ENCODE measurements at regions not wholly inside any gene's neighbourhood (a gene's known extent, or its start where the extent isn't known, plus 50 kb on each side); places are given as distances from the start of the nearest gene placed in this dataset.

DNA sequence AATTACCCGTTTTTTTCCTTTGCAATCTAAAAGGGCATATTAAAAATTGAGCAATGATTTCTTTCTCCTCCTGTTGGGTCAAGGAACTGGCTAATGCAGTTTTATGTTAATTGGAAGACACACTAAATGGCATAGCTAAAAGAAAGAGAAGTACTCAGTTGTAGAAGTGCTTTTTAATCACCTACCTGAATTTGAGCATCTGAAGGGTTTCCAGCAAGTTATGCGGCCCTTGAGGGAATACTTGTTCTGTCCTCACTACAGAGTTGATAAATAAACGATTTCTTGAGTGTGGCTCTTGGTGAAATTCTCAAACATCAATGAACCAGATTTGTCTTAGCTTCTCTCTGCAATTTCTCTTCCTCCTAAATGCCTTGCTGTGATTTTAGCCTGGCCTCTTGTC, 184.1 kb upstream of the RPH3A start (continued):
- TF ChIP-seq, protein P1, sequence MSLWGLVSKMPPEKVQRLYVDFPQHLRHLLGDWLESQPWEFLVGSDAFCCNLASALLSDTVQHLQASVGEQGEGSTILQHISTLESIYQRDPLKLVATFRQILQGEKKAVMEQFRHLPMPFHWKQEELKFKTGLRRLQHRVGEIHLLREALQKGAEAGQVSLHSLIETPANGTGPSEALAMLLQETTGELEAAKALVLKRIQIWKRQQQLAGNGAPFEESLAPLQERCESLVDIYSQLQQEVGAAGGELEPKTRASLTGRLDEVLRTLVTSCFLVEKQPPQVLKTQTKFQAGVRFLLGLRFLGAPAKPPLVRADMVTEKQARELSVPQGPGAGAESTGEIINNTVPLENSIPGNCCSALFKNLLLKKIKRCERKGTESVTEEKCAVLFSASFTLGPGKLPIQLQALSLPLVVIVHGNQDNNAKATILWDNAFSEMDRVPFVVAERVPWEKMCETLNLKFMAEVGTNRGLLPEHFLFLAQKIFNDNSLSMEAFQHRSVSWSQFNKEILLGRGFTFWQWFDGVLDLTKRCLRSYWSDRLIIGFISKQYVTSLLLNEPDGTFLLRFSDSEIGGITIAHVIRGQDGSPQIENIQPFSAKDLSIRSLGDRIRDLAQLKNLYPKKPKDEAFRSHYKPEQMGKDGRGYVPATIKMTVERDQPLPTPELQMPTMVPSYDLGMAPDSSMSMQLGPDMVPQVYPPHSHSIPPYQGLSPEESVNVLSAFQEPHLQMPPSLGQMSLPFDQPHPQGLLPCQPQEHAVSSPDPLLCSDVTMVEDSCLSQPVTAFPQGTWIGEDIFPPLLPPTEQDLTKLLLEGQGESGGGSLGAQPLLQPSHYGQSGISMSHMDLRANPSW (CRISPR knock-in tag; conservative IDR thresholded peaks at IDR 0.05; ENCODE audit: low read depth) = no peak
- TF ChIP-seq GTF2I (CRISPR knock-in tag; conservative IDR thresholded peaks at IDR 0.05) (no peak), SP1 (CRISPR knock-in tag; conservative IDR thresholded peaks at IDR 0.05) (no peak), ZNF317 (CRISPR knock-in tag; IDR thresholded peaks at IDR 0.05; ENCODE audit: borderline replicate concordance, low read depth) (no peak), SMAD3 (CRISPR knock-in tag; IDR thresholded peaks at IDR 0.05; ENCODE audit: borderline replicate concordance) (no peak), ZNF423 (CRISPR knock-in tag; IDR thresholded peaks at IDR 0.05) (no peak)

- ChIA-PET POLR2A (no interaction called here), CTCF (no interaction called here)
- no peak for DNase-seq (ENCODE audit: low spot score)
- ATAC-seq = no peak
- Mint-ChIP-seq H3K27me3 (ENCODE audit: low read depth) (peaks cover 16% of the 10 kb centered on the region), H3K36me3 (no peaks in the 10 kb centered on the region), H3K4me1 (peaks cover 21% of the 10 kb centered on the region), H3K27ac (no peak overlapping the region), H3K9me3 (peaks cover 8% of the 10 kb centered on the region), H3K4me3 (no peak overlapping the region)
- TF ChIP-seq ZNF263 (CRISPR knock-in tag; IDR thresholded peaks at IDR 0.05; ENCODE audit: low read depth) = no peak
These were observed 179.6 kb upstream of the RPH3A start for GRCh38 chr12:112611908-112612307.

DNA sequence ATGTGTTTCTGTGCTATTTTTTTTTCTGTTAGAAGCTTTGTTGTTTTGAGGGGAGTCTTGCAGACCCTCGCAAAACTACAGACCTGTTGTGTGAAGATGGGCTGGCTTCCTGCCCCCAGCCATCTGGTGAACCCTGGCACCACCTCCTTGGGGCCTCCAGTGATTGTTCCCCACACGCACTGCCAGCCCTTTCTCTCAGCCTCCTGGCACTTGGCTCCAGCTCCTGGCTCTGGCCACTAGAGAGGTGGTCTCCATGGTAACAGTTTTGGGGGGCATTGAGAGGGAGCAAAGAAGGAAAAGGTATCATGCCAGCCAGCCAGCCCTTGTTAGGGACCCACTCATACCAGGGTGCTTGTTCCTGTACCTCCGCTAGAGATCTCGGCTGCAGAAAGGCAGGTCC, 176.4 kb upstream of the RPH3A start:
- POLR2A ChIA-PET = interaction anchor here (1.3 kb wide), 1 partner anchor 13 kb away, joined by 3 read pairs; no protein-coding TSS in a partner anchor
- H3K4me1 Mint-ChIP-seq = peaks cover 35% of the 10 kb centered on the region
- peaks cover 8% of the 10 kb centered on the region for H3K9me3 Mint-ChIP-seq
- no peak for DNase-seq (ENCODE audit: low spot score)
- H3K36me3 Mint-ChIP-seq = no peaks in the 10 kb centered on the region
- no peak for ATAC-seq
- CTCF ChIA-PET = no interaction called here
- H3K4me3 Mint-ChIP-seq = no peak overlapping the region
- peaks cover 16% of the 10 kb centered on the region for H3K27me3 Mint-ChIP-seq (ENCODE audit: low read depth)
- H3K27ac Mint-ChIP-seq = no peak overlapping the region
- TF ChIP-seq, protein P2, sequence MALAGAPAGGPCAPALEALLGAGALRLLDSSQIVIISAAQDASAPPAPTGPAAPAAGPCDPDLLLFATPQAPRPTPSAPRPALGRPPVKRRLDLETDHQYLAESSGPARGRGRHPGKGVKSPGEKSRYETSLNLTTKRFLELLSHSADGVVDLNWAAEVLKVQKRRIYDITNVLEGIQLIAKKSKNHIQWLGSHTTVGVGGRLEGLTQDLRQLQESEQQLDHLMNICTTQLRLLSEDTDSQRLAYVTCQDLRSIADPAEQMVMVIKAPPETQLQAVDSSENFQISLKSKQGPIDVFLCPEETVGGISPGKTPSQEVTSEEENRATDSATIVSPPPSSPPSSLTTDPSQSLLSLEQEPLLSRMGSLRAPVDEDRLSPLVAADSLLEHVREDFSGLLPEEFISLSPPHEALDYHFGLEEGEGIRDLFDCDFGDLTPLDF (CRISPR knock-in tag; IDR thresholded peaks at IDR 0.05) = no peak
- TF ChIP-seq, protein P3, sequence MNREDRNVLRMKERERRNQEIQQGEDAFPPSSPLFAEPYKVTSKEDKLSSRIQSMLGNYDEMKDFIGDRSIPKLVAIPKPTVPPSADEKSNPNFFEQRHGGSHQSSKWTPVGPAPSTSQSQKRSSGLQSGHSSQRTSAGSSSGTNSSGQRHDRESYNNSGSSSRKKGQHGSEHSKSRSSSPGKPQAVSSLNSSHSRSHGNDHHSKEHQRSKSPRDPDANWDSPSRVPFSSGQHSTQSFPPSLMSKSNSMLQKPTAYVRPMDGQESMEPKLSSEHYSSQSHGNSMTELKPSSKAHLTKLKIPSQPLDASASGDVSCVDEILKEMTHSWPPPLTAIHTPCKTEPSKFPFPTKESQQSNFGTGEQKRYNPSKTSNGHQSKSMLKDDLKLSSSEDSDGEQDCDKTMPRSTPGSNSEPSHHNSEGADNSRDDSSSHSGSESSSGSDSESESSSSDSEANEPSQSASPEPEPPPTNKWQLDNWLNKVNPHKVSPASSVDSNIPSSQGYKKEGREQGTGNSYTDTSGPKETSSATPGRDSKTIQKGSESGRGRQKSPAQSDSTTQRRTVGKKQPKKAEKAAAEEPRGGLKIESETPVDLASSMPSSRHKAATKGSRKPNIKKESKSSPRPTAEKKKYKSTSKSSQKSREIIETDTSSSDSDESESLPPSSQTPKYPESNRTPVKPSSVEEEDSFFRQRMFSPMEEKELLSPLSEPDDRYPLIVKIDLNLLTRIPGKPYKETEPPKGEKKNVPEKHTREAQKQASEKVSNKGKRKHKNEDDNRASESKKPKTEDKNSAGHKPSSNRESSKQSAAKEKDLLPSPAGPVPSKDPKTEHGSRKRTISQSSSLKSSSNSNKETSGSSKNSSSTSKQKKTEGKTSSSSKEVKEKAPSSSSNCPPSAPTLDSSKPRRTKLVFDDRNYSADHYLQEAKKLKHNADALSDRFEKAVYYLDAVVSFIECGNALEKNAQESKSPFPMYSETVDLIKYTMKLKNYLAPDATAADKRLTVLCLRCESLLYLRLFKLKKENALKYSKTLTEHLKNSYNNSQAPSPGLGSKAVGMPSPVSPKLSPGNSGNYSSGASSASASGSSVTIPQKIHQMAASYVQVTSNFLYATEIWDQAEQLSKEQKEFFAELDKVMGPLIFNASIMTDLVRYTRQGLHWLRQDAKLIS (CRISPR knock-in tag; IDR thresholded peaks at IDR 0.05; ENCODE audit: borderline replicate concordance) = no peak
- TF ChIP-seq ZNF121 (CRISPR knock-in tag; IDR thresholded peaks at IDR 0.05) (no peak), SP1 (CRISPR knock-in tag; conservative IDR thresholded peaks at IDR 0.05) (no peak), JAZF1 (CRISPR knock-in tag; IDR thresholded peaks at IDR 0.05) (no peak), MXD4 (CRISPR knock-in tag; IDR thresholded peaks at IDR 0.05; ENCODE audit: borderline replicate concordance) (no peak), USF1 (CRISPR knock-in tag; IDR thresholded peaks at IDR 0.05) (no peak), FOXP1 (CRISPR knock-in tag; IDR thresholded peaks at IDR 0.05; ENCODE audit: borderline replicate concordance) (no peak), ZNF416 (CRISPR knock-in tag; IDR thresholded peaks at IDR 0.05) (no peak)
- TF ChIP-seq, protein P4, sequence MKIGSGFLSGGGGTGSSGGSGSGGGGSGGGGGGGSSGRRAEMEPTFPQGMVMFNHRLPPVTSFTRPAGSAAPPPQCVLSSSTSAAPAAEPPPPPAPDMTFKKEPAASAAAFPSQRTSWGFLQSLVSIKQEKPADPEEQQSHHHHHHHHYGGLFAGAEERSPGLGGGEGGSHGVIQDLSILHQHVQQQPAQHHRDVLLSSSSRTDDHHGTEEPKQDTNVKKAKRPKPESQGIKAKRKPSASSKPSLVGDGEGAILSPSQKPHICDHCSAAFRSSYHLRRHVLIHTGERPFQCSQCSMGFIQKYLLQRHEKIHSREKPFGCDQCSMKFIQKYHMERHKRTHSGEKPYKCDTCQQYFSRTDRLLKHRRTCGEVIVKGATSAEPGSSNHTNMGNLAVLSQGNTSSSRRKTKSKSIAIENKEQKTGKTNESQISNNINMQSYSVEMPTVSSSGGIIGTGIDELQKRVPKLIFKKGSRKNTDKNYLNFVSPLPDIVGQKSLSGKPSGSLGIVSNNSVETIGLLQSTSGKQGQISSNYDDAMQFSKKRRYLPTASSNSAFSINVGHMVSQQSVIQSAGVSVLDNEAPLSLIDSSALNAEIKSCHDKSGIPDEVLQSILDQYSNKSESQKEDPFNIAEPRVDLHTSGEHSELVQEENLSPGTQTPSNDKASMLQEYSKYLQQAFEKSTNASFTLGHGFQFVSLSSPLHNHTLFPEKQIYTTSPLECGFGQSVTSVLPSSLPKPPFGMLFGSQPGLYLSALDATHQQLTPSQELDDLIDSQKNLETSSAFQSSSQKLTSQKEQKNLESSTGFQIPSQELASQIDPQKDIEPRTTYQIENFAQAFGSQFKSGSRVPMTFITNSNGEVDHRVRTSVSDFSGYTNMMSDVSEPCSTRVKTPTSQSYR (CRISPR knock-in tag; IDR thresholded peaks at IDR 0.05) = no peak
- TF ChIP-seq, protein P5, sequence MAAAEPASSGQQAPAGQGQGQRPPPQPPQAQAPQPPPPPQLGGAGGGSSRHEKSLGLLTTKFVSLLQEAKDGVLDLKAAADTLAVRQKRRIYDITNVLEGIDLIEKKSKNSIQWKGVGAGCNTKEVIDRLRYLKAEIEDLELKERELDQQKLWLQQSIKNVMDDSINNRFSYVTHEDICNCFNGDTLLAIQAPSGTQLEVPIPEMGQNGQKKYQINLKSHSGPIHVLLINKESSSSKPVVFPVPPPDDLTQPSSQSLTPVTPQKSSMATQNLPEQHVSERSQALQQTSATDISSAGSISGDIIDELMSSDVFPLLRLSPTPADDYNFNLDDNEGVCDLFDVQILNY (CRISPR knock-in tag; IDR thresholded peaks at IDR 0.05) = no peak
- TF ChIP-seq, protein P6, sequence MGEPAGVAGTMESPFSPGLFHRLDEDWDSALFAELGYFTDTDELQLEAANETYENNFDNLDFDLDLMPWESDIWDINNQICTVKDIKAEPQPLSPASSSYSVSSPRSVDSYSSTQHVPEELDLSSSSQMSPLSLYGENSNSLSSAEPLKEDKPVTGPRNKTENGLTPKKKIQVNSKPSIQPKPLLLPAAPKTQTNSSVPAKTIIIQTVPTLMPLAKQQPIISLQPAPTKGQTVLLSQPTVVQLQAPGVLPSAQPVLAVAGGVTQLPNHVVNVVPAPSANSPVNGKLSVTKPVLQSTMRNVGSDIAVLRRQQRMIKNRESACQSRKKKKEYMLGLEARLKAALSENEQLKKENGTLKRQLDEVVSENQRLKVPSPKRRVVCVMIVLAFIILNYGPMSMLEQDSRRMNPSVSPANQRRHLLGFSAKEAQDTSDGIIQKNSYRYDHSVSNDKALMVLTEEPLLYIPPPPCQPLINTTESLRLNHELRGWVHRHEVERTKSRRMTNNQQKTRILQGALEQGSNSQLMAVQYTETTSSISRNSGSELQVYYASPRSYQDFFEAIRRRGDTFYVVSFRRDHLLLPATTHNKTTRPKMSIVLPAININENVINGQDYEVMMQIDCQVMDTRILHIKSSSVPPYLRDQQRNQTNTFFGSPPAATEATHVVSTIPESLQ (CRISPR knock-in tag; IDR thresholded peaks at IDR 0.05) = no peak
- TF ChIP-seq, protein P7, sequence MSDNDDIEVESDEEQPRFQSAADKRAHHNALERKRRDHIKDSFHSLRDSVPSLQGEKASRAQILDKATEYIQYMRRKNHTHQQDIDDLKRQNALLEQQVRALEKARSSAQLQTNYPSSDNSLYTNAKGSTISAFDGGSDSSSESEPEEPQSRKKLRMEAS (CRISPR knock-in tag; IDR thresholded peaks at IDR 0.05) = no peak
